Activated T-helper 2 cell treated with anti-CD3 and anti-CD28 coated beads, Interferon-gamma antibody, Interleukin-2, Interleukin-4, amounts not matched to agents 10 μg/mL and 5 μg/mL and 100 μg/mL, durations not matched to agents 14 hours and 24 hours and 36 hours (primary cell): ENCODE measurements at regions not wholly inside any gene's neighbourhood (a gene's known extent, or its start where the extent isn't known, plus 50 kb on each side); places are given as distances from the start of the nearest gene placed in this dataset.

ENCODE experiments used
- DNase-seq: peaks from one replicate; pipeline ENCODE4 v3.0.0; 2021; ENCODE audit warnings: low spot score
- H3K27ac Mint-ChIP-seq: one replicate; pipeline ENCODE4 v1.8.0; 2021; ENCODE audit warnings: mixed read lengths
- H3K27me3 Mint-ChIP-seq: one replicate; pipeline ENCODE4 v1.8.0; 2021; ENCODE audit warnings: low read depth, mixed read lengths
- H3K36me3 Mint-ChIP-seq: one replicate; pipeline ENCODE4 v1.8.0; 2021; ENCODE audit warnings: low read depth, mixed read lengths
- H3K4me1 Mint-ChIP-seq: one replicate; pipeline ENCODE4 v1.8.0; 2021; ENCODE audit warnings: low read depth, mixed read lengths
- H3K4me3 Mint-ChIP-seq: one replicate; pipeline ENCODE4 v1.8.0; 2021; ENCODE audit warnings: low read depth, mild to moderate bottlenecking, moderate library complexity, mixed read lengths
- H3K9me3 Mint-ChIP-seq: one replicate; pipeline ENCODE4 v1.8.0; 2021; ENCODE audit warnings: mixed read lengths
- intact Hi-C: fragments of 100-400 bp; cut with micrococcal nuclease; formaldehyde crosslinking; loops from one replicate; pipeline ENCODE4 v1.15.1; 2023

DNA sequence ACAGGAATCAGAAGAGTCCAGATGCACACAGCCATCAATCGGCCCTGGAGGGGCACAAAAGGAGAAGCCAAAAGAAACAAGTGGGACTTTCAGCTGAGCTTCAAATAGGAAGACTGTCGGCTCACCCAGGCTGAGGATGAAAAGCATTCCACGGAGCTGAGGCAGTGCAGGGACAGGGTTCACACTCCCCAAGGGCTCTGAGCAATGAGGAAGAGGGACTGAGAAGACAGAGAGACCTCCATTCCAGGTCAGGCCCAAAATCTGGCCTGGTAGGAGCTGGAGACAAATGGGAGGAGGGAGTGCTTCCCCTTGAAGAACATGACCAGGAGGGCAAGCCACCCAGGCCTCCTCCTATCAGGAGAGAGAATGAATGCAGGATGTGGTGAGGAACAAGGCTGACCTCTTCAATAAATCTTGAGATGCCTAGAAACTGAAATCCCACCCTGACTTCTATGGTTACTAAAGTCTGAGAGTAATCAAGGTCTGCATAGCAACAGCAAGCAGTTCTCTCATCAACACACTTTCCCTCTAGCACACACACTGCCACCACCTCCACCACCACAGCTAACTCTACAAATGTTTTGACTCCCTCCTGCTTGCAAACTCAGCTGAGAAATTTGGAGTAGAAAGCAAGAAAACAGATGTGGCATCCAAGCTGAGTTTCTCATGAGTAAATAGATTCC lies 434.4 kb downstream of the TNS1 start:
- H3K4me1 Mint-ChIP-seq, result no peaks in the 10 kb centered on the region
- no peaks in the 10 kb centered on the region for H3K9me3 Mint-ChIP-seq
- H3K27ac Mint-ChIP-seq, result no peak overlapping the region
- no peak for DNase-seq
- intact Hi-C loops, result no loop called here
- H3K36me3 Mint-ChIP-seq, result no peaks in the 10 kb centered on the region
- no peaks in the 10 kb centered on the region for H3K27me3 Mint-ChIP-seq
- H3K4me3 Mint-ChIP-seq, result no peak overlapping the region

DNA sequence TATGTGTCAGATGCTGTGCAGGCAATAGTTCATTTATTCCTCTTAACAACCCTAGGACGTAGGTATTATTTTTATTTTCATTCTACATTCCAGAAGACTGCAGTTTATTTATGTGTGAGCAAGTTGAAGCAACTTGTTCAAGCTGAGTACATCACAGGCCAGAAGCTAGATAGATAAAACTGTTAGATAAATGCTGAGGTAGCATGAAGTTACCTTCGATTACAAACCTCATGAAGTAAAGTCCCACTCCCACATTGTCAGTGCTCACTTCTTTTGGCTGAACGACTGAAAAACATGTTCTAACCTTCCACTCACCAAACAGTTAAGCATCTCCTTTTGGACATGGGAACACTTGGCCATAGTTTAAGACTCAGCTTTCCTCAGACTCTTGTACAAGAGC lies 439.2 kb downstream of the TNS1 start:
- DNase-seq, result no peak
- Mint-ChIP-seq H3K27ac (no peak overlapping the region), H3K4me1 (no peaks in the 10 kb centered on the region), H3K9me3 (peaks cover 11% of the 10 kb centered on the region), H3K4me3 (no peak overlapping the region), H3K36me3 (no peaks in the 10 kb centered on the region), H3K27me3 (no peaks in the 10 kb centered on the region)
- intact Hi-C loops, result no loop called here

GRCh38 chr2:217562871-217563480 lies 439.8 kb downstream of the TNS1 start:
- intact Hi-C loops, result no loop called here
- H3K4me1 Mint-ChIP-seq, result no peaks in the 10 kb centered on the region
- no peaks in the 10 kb centered on the region for H3K36me3 Mint-ChIP-seq
- H3K27ac Mint-ChIP-seq, result no peak overlapping the region
- no peaks in the 10 kb centered on the region for H3K27me3 Mint-ChIP-seq
- H3K4me3 Mint-ChIP-seq, result no peak overlapping the region
- DNase-seq, result no peak
- H3K9me3 Mint-ChIP-seq, result peaks cover 11% of the 10 kb centered on the region

GRCh38 chr2:217559084-217559483 lies 443.7 kb downstream of the TNS1 start:
- Mint-ChIP-seq H3K4me3 (no peak overlapping the region), H3K9me3 (peaks cover 11% of the 10 kb centered on the region), H3K36me3 (no peaks in the 10 kb centered on the region), H3K27me3 (no peaks in the 10 kb centered on the region), H3K4me1 (no peaks in the 10 kb centered on the region), H3K27ac (no peak overlapping the region)
- intact Hi-C loops, result no loop called here
- DNase-seq, result no peak

DNA sequence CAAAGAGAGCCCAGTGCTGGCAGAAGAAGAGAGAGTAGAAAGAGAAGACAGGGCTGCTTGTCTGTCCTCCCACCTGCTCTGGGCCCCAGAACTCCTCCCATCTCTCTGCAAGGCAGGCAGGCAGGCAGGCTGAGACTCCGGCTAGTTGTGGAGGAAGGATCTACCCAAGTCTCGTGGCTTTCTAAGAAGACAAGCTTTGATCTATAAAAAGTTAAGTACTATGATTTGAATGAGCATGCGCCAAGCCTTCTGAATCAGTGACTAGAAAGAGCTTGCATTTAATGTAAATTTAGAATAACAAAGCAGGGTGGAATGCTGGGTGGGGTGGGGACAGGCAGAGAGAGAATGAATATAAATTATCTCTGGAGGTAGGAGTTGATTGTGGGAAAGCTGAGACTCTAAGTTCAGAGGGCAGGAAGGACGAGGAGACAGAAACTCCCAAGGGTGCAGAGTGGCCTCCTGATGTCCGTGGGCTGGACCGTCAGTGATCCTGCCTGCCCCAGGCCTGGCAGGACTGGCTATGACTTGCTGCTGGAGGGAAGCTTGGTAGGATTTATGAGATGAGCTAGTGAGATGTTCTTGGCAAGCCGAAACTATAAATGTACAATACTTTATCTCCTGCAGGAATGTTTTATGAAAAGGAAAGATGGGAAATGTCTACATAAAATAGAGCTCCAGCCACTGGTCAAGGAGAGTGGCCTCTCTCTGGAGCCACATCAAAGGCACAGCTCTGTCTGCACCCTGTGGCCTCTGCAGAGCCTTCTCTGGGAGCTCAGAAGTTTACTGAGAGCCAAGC lies 447.5 kb downstream of the TNS1 start:
- no peak overlapping the region for H3K4me3 Mint-ChIP-seq
- intact Hi-C loops, result no loop called here
- DNase-seq, result no peak
- no peak overlapping the region for H3K27ac Mint-ChIP-seq
- no peaks in the 10 kb centered on the region for H3K27me3 Mint-ChIP-seq
- no peaks in the 10 kb centered on the region for H3K36me3 Mint-ChIP-seq
- H3K9me3 Mint-ChIP-seq, result peaks cover 3% of the 10 kb centered on the region
- no peaks in the 10 kb centered on the region for H3K4me1 Mint-ChIP-seq

GRCh38 chr2:217553679-217554078 lies 449.1 kb downstream of the TNS1 start:
- Mint-ChIP-seq H3K27me3 (no peaks in the 10 kb centered on the region), H3K4me3 (no peak overlapping the region), H3K36me3 (no peaks in the 10 kb centered on the region), H3K4me1 (no peaks in the 10 kb centered on the region), H3K27ac (no peak overlapping the region), H3K9me3 (no peaks in the 10 kb centered on the region)
- no peak for DNase-seq
- intact Hi-C loops, result no loop called here

DNA sequence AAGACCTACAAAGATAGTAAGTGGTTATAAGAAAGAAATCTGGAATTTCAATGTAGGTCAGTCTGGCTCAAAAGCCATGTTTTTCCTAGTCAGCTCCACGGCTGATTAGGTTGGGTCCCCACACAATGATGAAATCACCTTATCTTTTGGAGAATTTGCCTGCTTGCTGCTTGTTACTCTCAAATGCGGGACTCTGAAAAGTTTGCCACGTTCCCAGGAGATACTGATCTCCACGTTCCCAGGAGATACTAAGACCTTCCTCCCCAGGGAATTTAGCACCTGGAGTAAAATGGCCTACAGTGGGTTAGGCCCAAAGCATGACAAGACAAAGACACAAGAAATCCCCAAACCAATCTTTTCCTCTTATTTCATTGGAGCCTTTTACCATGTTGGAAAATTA lies 449.6 kb downstream of the TNS1 start:
- Mint-ChIP-seq H3K27me3 (no peaks in the 10 kb centered on the region), H3K27ac (no peak overlapping the region), H3K4me1 (no peaks in the 10 kb centered on the region), H3K9me3 (no peaks in the 10 kb centered on the region), H3K4me3 (no peak overlapping the region), H3K36me3 (no peaks in the 10 kb centered on the region)
- intact Hi-C loops, result no loop called here
- DNase-seq, result no peak

DNA sequence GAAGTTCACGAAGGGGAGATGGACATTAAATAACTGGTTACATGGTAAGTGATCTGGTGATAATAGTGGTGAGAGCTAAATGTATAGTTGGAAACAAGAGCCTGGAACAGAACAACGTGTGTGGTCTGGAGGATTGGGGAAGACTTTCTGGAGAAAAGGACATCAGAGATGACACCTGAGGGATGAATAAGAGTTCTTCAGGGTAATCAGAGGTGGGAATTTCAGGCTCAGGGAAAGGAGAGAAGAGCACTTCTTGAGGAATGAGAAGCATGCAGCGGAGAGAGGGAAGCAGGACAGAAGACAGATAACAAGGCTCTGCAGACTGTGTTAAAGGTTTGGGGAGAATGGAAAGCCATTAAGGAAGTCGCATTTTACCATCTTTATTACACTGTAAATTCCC lies 450.7 kb downstream of the TNS1 start:
- Mint-ChIP-seq H3K4me1 (no peaks in the 10 kb centered on the region), H3K27me3 (peaks cover 3% of the 10 kb centered on the region), H3K9me3 (no peaks in the 10 kb centered on the region), H3K36me3 (no peaks in the 10 kb centered on the region), H3K27ac (no peak overlapping the region), H3K4me3 (no peak overlapping the region)
- no peak for DNase-seq
- intact Hi-C loops, result no loop called here

DNA sequence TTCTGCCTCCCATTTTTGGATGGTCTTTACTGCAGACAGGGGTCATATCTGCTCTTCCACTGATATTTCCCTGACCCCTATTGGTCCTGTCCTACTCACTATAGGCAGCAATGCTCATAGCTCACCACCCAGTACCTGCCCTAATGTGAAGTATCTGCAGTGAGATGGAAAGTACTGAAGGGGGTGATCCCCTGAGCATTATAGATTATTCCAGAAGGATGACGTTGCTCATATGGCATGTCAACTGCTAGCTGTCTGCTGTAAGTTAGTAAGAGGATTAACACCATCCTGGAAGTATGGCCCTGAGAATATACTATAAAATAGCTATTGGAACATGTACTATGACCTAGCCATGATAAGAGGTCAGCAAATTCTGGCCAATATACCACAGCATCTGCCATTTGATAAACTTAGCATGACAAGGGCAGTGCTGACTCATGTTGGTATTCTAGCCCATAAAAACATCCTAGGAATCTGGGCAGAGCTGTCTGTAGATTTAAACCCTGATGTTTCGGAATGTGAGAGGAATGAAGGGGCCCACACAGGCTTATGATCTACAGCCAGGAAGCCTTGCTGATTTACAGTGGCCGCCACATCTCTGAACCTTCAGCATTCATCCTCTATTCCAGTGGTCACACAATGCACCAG lies 451.4 kb downstream of the TNS1 start:
- H3K27ac Mint-ChIP-seq, result no peak overlapping the region
- DNase-seq, result no peak
- H3K27me3 Mint-ChIP-seq, result peaks cover 9% of the 10 kb centered on the region
- H3K9me3 Mint-ChIP-seq, result no peaks in the 10 kb centered on the region
- intact Hi-C loops, result no loop called here
- H3K36me3 Mint-ChIP-seq, result no peaks in the 10 kb centered on the region
- H3K4me1 Mint-ChIP-seq, result no peaks in the 10 kb centered on the region
- no peak overlapping the region for H3K4me3 Mint-ChIP-seq

GRCh38 chr2:217539126-217539525 lies 463.7 kb downstream of the TNS1 start:
- no peaks in the 10 kb centered on the region for H3K36me3 Mint-ChIP-seq
- intact Hi-C loops, result no loop called here
- no peak overlapping the region for H3K4me3 Mint-ChIP-seq
- no peak for DNase-seq
- H3K27ac Mint-ChIP-seq, result no peak overlapping the region
- H3K27me3 Mint-ChIP-seq, result no peaks in the 10 kb centered on the region
- H3K4me1 Mint-ChIP-seq, result no peaks in the 10 kb centered on the region
- H3K9me3 Mint-ChIP-seq, result no peaks in the 10 kb centered on the region

DNA sequence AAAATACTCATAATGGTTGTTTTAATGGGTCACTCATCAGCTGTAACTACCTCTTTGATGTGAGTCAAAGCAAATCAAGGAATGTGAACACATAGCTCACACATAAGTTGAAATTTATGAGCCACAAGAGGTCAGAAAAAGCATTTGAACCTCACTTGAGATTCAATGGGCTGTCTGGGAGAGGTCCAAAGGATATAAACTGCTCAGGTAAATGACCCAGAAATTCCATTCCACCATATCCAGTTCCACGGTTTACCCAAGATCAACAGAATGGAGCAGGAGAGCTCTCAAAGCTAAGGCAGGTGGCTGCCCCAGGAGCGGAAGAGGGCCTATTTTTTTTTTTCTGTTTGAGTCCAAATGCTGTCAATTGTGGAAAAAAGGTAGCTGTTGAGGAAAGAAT lies 464.1 kb downstream of the TNS1 start:
- H3K27ac Mint-ChIP-seq, result no peak overlapping the region

DNA sequence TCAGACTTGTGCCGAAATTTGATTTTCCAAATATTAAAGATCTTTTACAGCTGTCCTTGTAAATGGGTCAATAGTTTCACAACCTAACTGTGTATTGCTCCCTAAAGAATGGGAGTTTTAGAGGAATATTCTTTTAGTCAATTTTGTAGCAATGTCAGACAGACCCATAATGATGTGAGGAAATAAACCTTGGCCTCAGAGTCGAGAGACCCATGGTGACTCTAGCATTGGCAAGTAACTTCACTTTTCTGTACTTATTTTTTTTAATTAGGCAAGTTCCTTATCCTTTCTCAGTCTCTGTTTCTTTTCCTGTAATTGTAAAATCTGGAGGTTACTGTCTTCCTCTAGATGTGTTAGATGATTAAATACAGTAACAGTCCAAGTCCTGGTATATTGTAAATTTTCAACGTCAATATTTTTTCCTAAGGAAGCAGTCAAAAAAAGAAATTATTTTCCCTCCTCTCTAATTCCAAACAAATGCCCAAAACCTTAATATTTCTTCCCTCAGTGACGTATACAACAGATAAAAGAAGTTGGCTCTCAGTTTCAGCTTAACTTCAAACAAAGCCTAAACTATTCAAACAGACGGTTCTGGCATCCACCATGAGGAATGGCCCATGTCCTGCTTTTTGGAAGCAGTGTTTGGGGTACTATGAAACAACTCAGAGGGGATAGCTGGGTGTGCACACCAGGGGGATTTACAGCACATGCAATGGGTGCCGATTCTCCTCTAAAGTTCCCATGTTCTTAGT lies 466.7 kb downstream of the TNS1 start:
- Mint-ChIP-seq H3K4me1 (no peaks in the 10 kb centered on the region), H3K27me3 (no peaks in the 10 kb centered on the region), H3K36me3 (no peaks in the 10 kb centered on the region), H3K27ac (no peak overlapping the region), H3K4me3 (no peak overlapping the region), H3K9me3 (no peaks in the 10 kb centered on the region)
- no peak for DNase-seq
- intact Hi-C loops, result no loop called here

More for the DNA sequence above, 464.1 kb downstream of the TNS1 start:
- intact Hi-C loops, result no loop called here
- H3K4me1 Mint-ChIP-seq, result no peaks in the 10 kb centered on the region
- no peaks in the 10 kb centered on the region for H3K9me3 Mint-ChIP-seq
- H3K36me3 Mint-ChIP-seq, result no peaks in the 10 kb centered on the region
- H3K4me3 Mint-ChIP-seq, result no peak overlapping the region
- no peaks in the 10 kb centered on the region for H3K27me3 Mint-ChIP-seq
- no peak for DNase-seq
